Epidermal melanocyte (primary cell): ENCODE measurements at regions not wholly inside any gene's neighbourhood (a gene's known extent, or its start where the extent isn't known, plus 50 kb on each side); places are given as distances from the start of the nearest gene placed in this dataset.
"Not testable (repeated sequence)": the region's sequence is repeated elsewhere in the genome, so short reads cannot be mapped to it uniquely, and the experiment has no call there.

Experiments
- DNase-seq: peaks from one replicate; pipeline ENCODE4 v3.0.0; 2011; ENCODE audit warnings: low spot score; ENCODE audit not compliant: insufficient read length

- no peak for DNase-seq
These were observed 76.2 kb upstream of the RPS6KA2 start for GRCh38 chr6:166703149-166703710.

GRCh38 chr6:166701424-166701823 is 74.4 kb upstream of the RPS6KA2 start:
- DNase-seq = not testable (repeated sequence)

GRCh38 chr6:166700871-166701270 is 73.8 kb upstream of the RPS6KA2 start:
- DNase-seq = not testable (repeated sequence)

- DNase-seq = no peak
These were observed 70.1 kb upstream of the RPS6KA2 start for GRCh38 chr6:166697113-166697512.

GRCh38 chr6:166693880-166694279 is 66.8 kb upstream of the RPS6KA2 start:
- no peak for DNase-seq

GRCh38 chr6:166692723-166693302 is 65.8 kb upstream of the RPS6KA2 start:
- no peak for DNase-seq

- DNase-seq = no peak
These were observed 64.7 kb upstream of the RPS6KA2 start for GRCh38 chr6:166691746-166692145.

GRCh38 chr6:166691199-166691598 is 64.1 kb upstream of the RPS6KA2 start:
- DNase-seq = peak; percentile 27

GRCh38 chr6:166689687-166690086 is 62.6 kb upstream of the RPS6KA2 start:
- DNase-seq = no peak

GRCh38 chr6:166688901-166689300 is 61.9 kb upstream of the RPS6KA2 start:
- no peak for DNase-seq

- no peak for DNase-seq
These were observed 60.8 kb upstream of the RPS6KA2 start for GRCh38 chr6:166687879-166688205.

GRCh38 chr6:166687070-166687878 is 60.2 kb upstream of the RPS6KA2 start:
- DNase-seq = no peak

- no peak for DNase-seq
These were observed 59.3 kb upstream of the RPS6KA2 start for GRCh38 chr6:166686317-166686716.

GRCh38 chr6:166684866-166685265 is 57.8 kb upstream of the RPS6KA2 start:
- no peak for DNase-seq

- no peak for DNase-seq
These were observed 57.1 kb upstream of the RPS6KA2 start for GRCh38 chr6:166684170-166684569.

GRCh38 chr6:166683477-166683876 is 56.4 kb upstream of the RPS6KA2 start:
- no peak for DNase-seq

- no peak for DNase-seq
These were observed 52.5 kb upstream of the RPS6KA2 start for GRCh38 chr6:166679566-166679965.

GRCh38 chr6:166678426-166678825 is 51.4 kb upstream of the RPS6KA2 start:
- no peak for DNase-seq

- DNase-seq = no peak
These were observed 50.9 kb upstream of the RPS6KA2 start for GRCh38 chr6:166677941-166678340.
